ENCODE measurements at regions not wholly inside any gene's neighbourhood (a gene's known extent, or its start where the extent isn't known, plus 50 kb on each side); places are given as distances from the start of the nearest gene placed in this dataset.

GRCh38 chr6:6505111-6505510 is 83.4 kb upstream of the LY86 start:
- TF ChIP-seq RAD21 (IDR thresholded peaks at IDR 0.05; ENCODE audit: low read depth) (no peak), TEAD4 (IDR thresholded peaks at IDR 0.05) (no peak), TCF12 (IDR thresholded peaks at IDR 0.05; ENCODE audit: low read depth) (no peak), CEBPB (IDR thresholded peaks at IDR 0.05) (no peak), NFIC (IDR thresholded peaks at IDR 0.05) (no peak), REST (IDR thresholded peaks at IDR 0.05; ENCODE audit: low read depth) (no peak), ZBTB7A (IDR thresholded peaks at IDR 0.05; ENCODE audit: low read depth) (no peak), YY1 (IDR thresholded peaks at IDR 0.05; ENCODE audit: low read depth) (no peak), MAX (IDR thresholded peaks at IDR 0.05) (no peak), FOXM1 (IDR thresholded peaks at IDR 0.05; ENCODE audit: borderline replicate concordance, low read depth) (no peak), EGR1 (IDR thresholded peaks at IDR 0.05) (no peak), EP300 (IDR thresholded peaks at IDR 0.05; ENCODE audit: borderline replicate concordance) (no peak), TAF1 (IDR thresholded peaks at IDR 0.05; ENCODE audit: low read depth) (no peak), CREB1 (IDR thresholded peaks at IDR 0.05; ENCODE audit: low read depth) (no peak)
- TF ChIP-seq, protein P1, sequence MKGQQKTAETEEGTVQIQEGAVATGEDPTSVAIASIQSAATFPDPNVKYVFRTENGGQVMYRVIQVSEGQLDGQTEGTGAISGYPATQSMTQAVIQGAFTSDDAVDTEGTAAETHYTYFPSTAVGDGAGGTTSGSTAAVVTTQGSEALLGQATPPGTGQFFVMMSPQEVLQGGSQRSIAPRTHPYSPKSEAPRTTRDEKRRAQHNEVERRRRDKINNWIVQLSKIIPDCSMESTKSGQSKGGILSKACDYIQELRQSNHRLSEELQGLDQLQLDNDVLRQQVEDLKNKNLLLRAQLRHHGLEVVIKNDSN (IDR thresholded peaks at IDR 0.05) = no peak

GRCh38 chr6:6508643-6509042 is 79.9 kb upstream of the LY86 start:
- TF ChIP-seq TCF12 (IDR thresholded peaks at IDR 0.05; ENCODE audit: low read depth) (no peak), REST (IDR thresholded peaks at IDR 0.05; ENCODE audit: low read depth) (no peak), NFIC (IDR thresholded peaks at IDR 0.05) (no peak), CREB1 (IDR thresholded peaks at IDR 0.05; ENCODE audit: low read depth) (no peak), TEAD4 (IDR thresholded peaks at IDR 0.05) (no peak), MAX (IDR thresholded peaks at IDR 0.05) (no peak), ZBTB7A (IDR thresholded peaks at IDR 0.05; ENCODE audit: low read depth) (no peak), EP300 (IDR thresholded peaks at IDR 0.05; ENCODE audit: borderline replicate concordance) (no peak), EGR1 (IDR thresholded peaks at IDR 0.05) (no peak), TAF1 (IDR thresholded peaks at IDR 0.05; ENCODE audit: low read depth) (no peak)

- TF ChIP-seq REST (IDR thresholded peaks at IDR 0.05; ENCODE audit: low read depth) (no peak), CREB1 (IDR thresholded peaks at IDR 0.05; ENCODE audit: low read depth) (no peak), YY1 (IDR thresholded peaks at IDR 0.05; ENCODE audit: low read depth) (no peak), TCF12 (IDR thresholded peaks at IDR 0.05; ENCODE audit: low read depth) (no peak)
Measured at GRCh38 chr6:6509284-6509683, 79.2 kb upstream of the LY86 start.

- no peak for TF ChIP-seq NFIC (IDR thresholded peaks at IDR 0.05)
- no peak for TF ChIP-seq YY1 (IDR thresholded peaks at IDR 0.05; ENCODE audit: low read depth)
- no peak for TF ChIP-seq EP300 (IDR thresholded peaks at IDR 0.05; ENCODE audit: borderline replicate concordance)
- no peak for TF ChIP-seq MAX (IDR thresholded peaks at IDR 0.05)
- TF ChIP-seq, protein P1 (IDR thresholded peaks at IDR 0.05) = no peak
- no peak for TF ChIP-seq CREB1 (IDR thresholded peaks at IDR 0.05; ENCODE audit: low read depth)
- no peak for TF ChIP-seq RAD21 (IDR thresholded peaks at IDR 0.05; ENCODE audit: low read depth)
- no peak for TF ChIP-seq REST (IDR thresholded peaks at IDR 0.05; ENCODE audit: low read depth)
- TF ChIP-seq TCF12 (IDR thresholded peaks at IDR 0.05; ENCODE audit: low read depth) = no peak
- no peak for TF ChIP-seq FOXM1 (IDR thresholded peaks at IDR 0.05; ENCODE audit: borderline replicate concordance, low read depth)
- TF ChIP-seq EGR1 (IDR thresholded peaks at IDR 0.05) = no peak
Measured at GRCh38 chr6:6512711-6513110, 75.8 kb upstream of the LY86 start.
